H9 (cell line): ENCODE measurements at regions not wholly inside any gene's neighbourhood (a gene's known extent, or its start where the extent isn't known, plus 50 kb on each side); places are given as distances from the start of the nearest gene placed in this dataset.

ENCODE experiments used
- DNase-seq: peaks from one replicate; pipeline ENCODE4 v3.0.0-alpha.2; 2017
- H2AFZ ChIP-seq: one replicate; pipeline ENCODE4 v1.6.1; 2013; ENCODE audit warnings: mild to moderate bottlenecking, low read length, control low read depth, moderate library complexity
- H2AK5ac ChIP-seq: 2 replicates; pipeline ENCODE4 v1.6.1; 2013; ENCODE audit warnings: low read length, control low read depth, mixed read lengths; ENCODE audit not compliant: insufficient read length
- H2BK120ac ChIP-seq: one replicate; pipeline ENCODE4 v1.6.1; 2013; ENCODE audit warnings: low read depth, mild to moderate bottlenecking, low read length, control low read depth, inconsistent platforms; ENCODE audit not compliant: poor library complexity, severe bottlenecking
- H2BK12ac ChIP-seq: 2 replicates; pipeline ENCODE4 v1.6.1; 2013; ENCODE audit warnings: low read length, control low read depth, mixed read lengths, low read depth; ENCODE audit not compliant: insufficient read length
- H2BK15ac ChIP-seq: 2 replicates; pipeline ENCODE4 v1.6.1; 2013; ENCODE audit warnings: low read depth, low read length, control low read depth
- H2BK20ac ChIP-seq: one replicate; pipeline ENCODE4 v1.6.1; 2013; ENCODE audit warnings: low read depth, mild to moderate bottlenecking, low read length, control low read depth, inconsistent platforms; ENCODE audit not compliant: poor library complexity, severe bottlenecking
- H2BK5ac ChIP-seq: 2 replicates; pipeline ENCODE4 v1.6.1; 2013; ENCODE audit warnings: low read length, control low read depth, mixed read lengths; ENCODE audit not compliant: insufficient read length
- H3K14ac ChIP-seq: 2 replicates; pipeline ENCODE4 v1.6.1; 2013; ENCODE audit warnings: low read length, control low read depth; ENCODE audit not compliant: insufficient read depth
- H3K18ac ChIP-seq: 2 replicates; pipeline ENCODE4 v1.6.1; 2013; ENCODE audit warnings: low read depth, mild to moderate bottlenecking, mixed read lengths, low read length, control low read depth; ENCODE audit not compliant: insufficient read length
- H3K23ac ChIP-seq: 2 replicates; pipeline ENCODE4 v1.6.1; 2013; ENCODE audit warnings: low read length, control low read depth, mixed read lengths, low read depth; ENCODE audit not compliant: insufficient read length
- H3K23me2 ChIP-seq: 2 replicates; pipeline ENCODE4 v1.6.1; 2013; ENCODE audit warnings: low read depth, mild to moderate bottlenecking, mixed read lengths, low read length, control low read depth; ENCODE audit not compliant: insufficient read length, poor library complexity, severe bottlenecking
- H3K27ac ChIP-seq: 2 replicates; pipeline ENCODE4 v1.5.1; 2013; ENCODE audit warnings: low read length, control low read depth, mixed read lengths, low read depth; ENCODE audit not compliant: insufficient read length
- H3K27me3 ChIP-seq: 2 replicates; pipeline ENCODE4 v1.6.1; 2013; ENCODE audit warnings: low read length, control low read depth, inconsistent platforms; ENCODE audit not compliant: insufficient read depth
- H3K4ac ChIP-seq: 2 replicates; pipeline ENCODE4 v1.6.1; 2013; ENCODE audit warnings: low read depth, mild to moderate bottlenecking, control low read depth, inconsistent platforms, low read length, moderate library complexity
- H3K4me1 ChIP-seq: 2 replicates; pipeline ENCODE4 v1.6.1; 2013; ENCODE audit warnings: low read length, control low read depth, inconsistent platforms; ENCODE audit not compliant: insufficient read depth
- H3K4me2 ChIP-seq: 2 replicates; pipeline ENCODE4 v1.6.1; 2013; ENCODE audit warnings: low read length, control low read depth, mixed read lengths; ENCODE audit not compliant: insufficient read length, insufficient read depth
- H3K56ac ChIP-seq: 2 replicates; pipeline ENCODE4 v1.6.1; 2013; ENCODE audit warnings: low read depth, mild to moderate bottlenecking, mixed read lengths, low read length, control low read depth; ENCODE audit not compliant: insufficient read length
- H3K79me1 ChIP-seq: 2 replicates; pipeline ENCODE4 v1.6.1; 2013; ENCODE audit warnings: low read depth, mild to moderate bottlenecking, moderate library complexity, low read length, control low read depth, inconsistent platforms; ENCODE audit not compliant: insufficient read depth, poor library complexity, severe bottlenecking
- H3K79me2 ChIP-seq: 2 replicates; pipeline ENCODE4 v1.6.1; 2013; ENCODE audit warnings: low read length, control low read depth, inconsistent platforms; ENCODE audit not compliant: insufficient read depth
- H3K9ac ChIP-seq: 2 replicates; pipeline ENCODE4 v1.6.1; 2013; ENCODE audit warnings: low read length, control low read depth, mixed read lengths; ENCODE audit not compliant: insufficient read length; ENCODE audit errors: extremely low read depth
- H3K9me3 ChIP-seq: one replicate; pipeline ENCODE4 v1.6.1; 2013; ENCODE audit warnings: low read depth, low read length, inconsistent platforms; ENCODE audit not compliant: control insufficient read depth
- H3T11ph ChIP-seq: one replicate; pipeline ENCODE4 v1.6.1; 2013; ENCODE audit warnings: mild to moderate bottlenecking, low read length, control low read depth, inconsistent platforms
- H4K20me1 ChIP-seq: one replicate; pipeline ENCODE4 v1.6.1; 2013; ENCODE audit not compliant: control insufficient read depth, insufficient read length, insufficient read depth
- H4K5ac ChIP-seq: 2 replicates; pipeline ENCODE4 v1.6.1; 2013; ENCODE audit warnings: low read depth, mild to moderate bottlenecking, mixed read lengths, low read length, control low read depth; ENCODE audit not compliant: insufficient read length
- H4K8ac ChIP-seq: replicated peaks from 2 replicates; pipeline ENCODE4 v1.6.1; 2013; ENCODE audit warnings: low read length, control low read depth, mixed read lengths, low read depth; ENCODE audit not compliant: insufficient read length
- H4K91ac ChIP-seq: 2 replicates; pipeline ENCODE4 v1.6.1; 2013; ENCODE audit warnings: low read depth, mild to moderate bottlenecking, moderate library complexity, mixed read lengths, low read length, control low read depth; ENCODE audit not compliant: insufficient read length
- H3K27ac Mint-ChIP-seq, 3 experiments: 2 replicates in 2 of 3; 3 replicates in 1 of 3; pipeline ENCODE4 v1.8.0; 2020 to 2021; ENCODE audit warnings: mixed read lengths in 3 of 3, mild to moderate bottlenecking in 1 of 3, moderate library complexity in 1 of 3
- H3K27me3 Mint-ChIP-seq: 2 replicates; pipeline ENCODE4 v1.8.0; 2021; ENCODE audit warnings: low read depth, mild to moderate bottlenecking, moderate library complexity, mixed read lengths
- H3K36me3 Mint-ChIP-seq, 3 experiments: 2 replicates in 2 of 3; 3 replicates in 1 of 3; pipeline ENCODE4 v1.8.0; 2020 to 2021; ENCODE audit warnings: low read depth in 3 of 3, mixed read lengths in 3 of 3; ENCODE audit not compliant: insufficient read depth in 1 of 3
- H3K4me1 Mint-ChIP-seq, 2 experiments: 2 replicates each; pipeline ENCODE4 v1.8.0; 2020; ENCODE audit warnings: mixed read lengths in 2 of 2
- H3K4me3 Mint-ChIP-seq, 2 experiments: 2 replicates in 1 of 2; 3 replicates in 1 of 2; pipeline ENCODE4 v1.8.0; 2020 to 2021; ENCODE audit warnings: mild to moderate bottlenecking in 2 of 2, mixed read lengths in 2 of 2, moderate library complexity in 1 of 2
- H3K9me3 Mint-ChIP-seq, 2 experiments: 2 replicates in 1 of 2; 3 replicates in 1 of 2; pipeline ENCODE4 v1.8.0; 2020; ENCODE audit warnings: mild to moderate bottlenecking in 2 of 2, mixed read lengths in 2 of 2, moderate library complexity in 1 of 2
- WGBS: extraction: QIAGEN DNeasy Blood & Tissue Kit; methylation state at CpG from one replicate; pipeline ENCODE4 v1.1.7; 2013; ENCODE audit warnings: missing lambda C conversion rate, low lambda C conversion rate, mixed read lengths; ENCODE audit not compliant: insufficient read length; ENCODE audit errors: extremely low coverage; 5-methylcytosine and 5-hydroxymethylcytosine counted together
- TF ChIP-seq, protein P1 (sequence below): fragments of 200-600 bp; sonication (generic); conservative IDR thresholded peaks from 3 replicates; pipeline ENCODE4 v1.8.0; 2021; ENCODE audit warnings: antibody characterized with exemption, mild to moderate bottlenecking

DNA sequence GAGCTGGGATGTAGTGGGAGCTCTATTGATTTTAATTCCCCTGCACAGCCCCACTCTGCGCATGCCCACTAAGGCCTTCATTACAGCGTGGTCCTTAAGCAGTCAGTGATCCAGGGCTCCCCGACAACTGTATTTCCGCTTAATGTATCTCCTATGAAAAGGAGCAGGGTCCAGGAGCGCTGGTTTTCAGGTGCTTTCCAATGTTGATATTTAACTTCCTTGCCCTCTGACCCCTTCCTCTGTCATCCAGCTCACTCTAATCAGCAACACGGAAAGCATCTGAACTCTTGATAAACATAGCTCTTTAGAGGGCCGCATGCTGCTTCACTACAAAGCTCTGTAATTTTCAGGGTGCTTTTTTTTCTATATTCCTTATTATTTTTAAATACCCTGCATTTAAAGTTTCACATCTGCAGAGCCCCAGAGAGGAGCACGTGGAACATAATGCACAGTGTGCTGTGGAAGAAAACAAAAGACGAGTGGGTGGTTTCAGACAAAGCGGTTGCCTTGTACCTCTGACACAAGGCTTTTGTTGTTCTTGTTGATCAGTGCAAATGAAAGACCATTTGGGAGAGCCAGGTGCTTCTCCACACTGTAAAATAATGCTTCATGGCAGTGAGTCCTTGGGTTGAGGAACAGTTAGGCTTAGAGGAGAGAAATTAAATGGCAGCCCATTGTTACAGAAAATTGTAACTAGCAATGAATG lies 465.9 kb upstream of the CELF2 start:
- H3K4ac ChIP-seq = no peak overlapping the region
- no peak overlapping the region for H3K14ac ChIP-seq
- no peak overlapping the region for H2BK20ac ChIP-seq
- no peak overlapping the region for H2BK5ac ChIP-seq
- H2BK12ac ChIP-seq = no peak overlapping the region
- WGBS = no CpG with 5 or more reads among the region's 10 CpGs
- no peaks in the 10 kb centered on the region for H3K4me1 ChIP-seq
- no peaks in the 10 kb centered on the region for H3K79me1 ChIP-seq
- H2AK5ac ChIP-seq = no peak overlapping the region
- Mint-ChIP-seq H3K9me3 (no peaks in the 10 kb centered on the region), H3K36me3 (no peaks in the 10 kb centered on the region; a peak in 1 of 7 replicates), H3K4me1 (peaks cover 14 to 19% of the 10 kb centered on the region in 2 experiments), H3K27ac (peak overlapping the region in 1 of 3 experiments; percentile 4; a peak in 1 of 7 replicates), H3K4me3 (no peak overlapping the region), H3K27me3 (no peaks in the 10 kb centered on the region)
- H2AFZ ChIP-seq = no peak overlapping the region
- no peaks in the 10 kb centered on the region for H4K20me1 ChIP-seq
- H4K8ac ChIP-seq = no peak overlapping the region
- no peak overlapping the region for H2BK120ac ChIP-seq
- H3K4me2 ChIP-seq = no peak overlapping the region
- no peak overlapping the region for H3K27ac ChIP-seq
- H3K9me3 ChIP-seq = no peaks in the 10 kb centered on the region
- H3K18ac ChIP-seq = no peak overlapping the region
- no peak overlapping the region for H4K5ac ChIP-seq
- TF ChIP-seq, protein P1, sequence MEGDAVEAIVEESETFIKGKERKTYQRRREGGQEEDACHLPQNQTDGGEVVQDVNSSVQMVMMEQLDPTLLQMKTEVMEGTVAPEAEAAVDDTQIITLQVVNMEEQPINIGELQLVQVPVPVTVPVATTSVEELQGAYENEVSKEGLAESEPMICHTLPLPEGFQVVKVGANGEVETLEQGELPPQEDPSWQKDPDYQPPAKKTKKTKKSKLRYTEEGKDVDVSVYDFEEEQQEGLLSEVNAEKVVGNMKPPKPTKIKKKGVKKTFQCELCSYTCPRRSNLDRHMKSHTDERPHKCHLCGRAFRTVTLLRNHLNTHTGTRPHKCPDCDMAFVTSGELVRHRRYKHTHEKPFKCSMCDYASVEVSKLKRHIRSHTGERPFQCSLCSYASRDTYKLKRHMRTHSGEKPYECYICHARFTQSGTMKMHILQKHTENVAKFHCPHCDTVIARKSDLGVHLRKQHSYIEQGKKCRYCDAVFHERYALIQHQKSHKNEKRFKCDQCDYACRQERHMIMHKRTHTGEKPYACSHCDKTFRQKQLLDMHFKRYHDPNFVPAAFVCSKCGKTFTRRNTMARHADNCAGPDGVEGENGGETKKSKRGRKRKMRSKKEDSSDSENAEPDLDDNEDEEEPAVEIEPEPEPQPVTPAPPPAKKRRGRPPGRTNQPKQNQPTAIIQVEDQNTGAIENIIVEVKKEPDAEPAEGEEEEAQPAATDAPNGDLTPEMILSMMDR = no peak
- no peak overlapping the region for H3T11ph ChIP-seq
- H3K9ac ChIP-seq = no peak overlapping the region
- no peak overlapping the region for H2BK15ac ChIP-seq
- H3K23ac ChIP-seq = no peak overlapping the region
- H3K56ac ChIP-seq = no peak overlapping the region
- no peak for DNase-seq
- no peaks in the 10 kb centered on the region for H3K23me2 ChIP-seq
- H3K79me2 ChIP-seq = no peaks in the 10 kb centered on the region
- H4K91ac ChIP-seq = no peak overlapping the region
- no peaks in the 10 kb centered on the region for H3K27me3 ChIP-seq
